Sigmoid colon (tissue), 6 donors: ENCODE measurements at regions not wholly inside any gene's neighbourhood (a gene's known extent, or its start where the extent isn't known, plus 50 kb on each side); places are given as distances from the start of the nearest gene placed in this dataset.

Experiments
- DNase-seq: peaks from one replicate; pipeline ENCODE4 v3.0.0-alpha.2; 2019
- H3K27ac ChIP-seq, 4 donors: fragments of 200-600 bp; sonication (generic); one replicate each; pipeline ENCODE4 v1.5.1; 2016 to 2019; ENCODE audit warnings: mild to moderate bottlenecking in 1 of 4
- H3K27me3 ChIP-seq, 3 donors: fragments of 200-600 bp; sonication (generic); one replicate each; pipeline ENCODE4 v1.5.1; 2019; ENCODE audit warnings: mild to moderate bottlenecking in 1 of 3
- H3K36me3 ChIP-seq, 4 donors: fragments of 200-600 bp; sonication (generic); one replicate each; pipeline ENCODE4 v1.5.1; 2016 to 2019
- H3K4me1 ChIP-seq, 4 donors: fragments of 200-600 bp; sonication (generic); one replicate each; pipeline ENCODE4 v1.5.1; 2017 to 2019
- H3K4me3 ChIP-seq, 4 donors: fragments of 200-600 bp; sonication (generic); one replicate each; pipeline ENCODE4 v1.5.1; 2017 to 2019; ENCODE audit warnings: mild to moderate bottlenecking in 2 of 4, moderate library complexity in 1 of 4
- H3K9me3 ChIP-seq, 4 donors: fragments of 200-600 bp in 3 of 4; sonication (generic) in 3 of 4; one replicate each; pipeline versions ENCODE4 v1.5.1 to v1.6.1; 2013 to 2019
- EP300 ChIP-seq, 4 donors: sonication (generic); formaldehyde crosslinking; IDR thresholded peaks; one replicate each; pipeline ENCODE4 v1.6.1; 2017; ENCODE audit warnings: antibody characterized with exemption in 4 of 4
- POLR2A ChIP-seq, 2 donors: fragments of 450-650 bp; IDR thresholded peaks; one replicate each; pipeline ENCODE4 v1.6.1; 2016; ENCODE audit warnings: antibody characterized with exemption in 2 of 2, mild to moderate bottlenecking in 2 of 2, moderate library complexity in 2 of 2
- POLR2AphosphoS5 ChIP-seq, 4 donors: sonication (generic); formaldehyde crosslinking; IDR thresholded peaks; one replicate each; pipeline ENCODE4 v1.6.1; 2017; ENCODE audit warnings: antibody characterized with exemption in 4 of 4
- WGBS, 2 donors: extraction: QIAGEN DNeasy Blood & Tissue Kit; methylation state at CpG; one replicate each; pipeline ENCODE4 v1.1.7; 2013; 5-methylcytosine and 5-hydroxymethylcytosine counted together
- intact Hi-C: fragments of 100-400 bp; cut with DNase I; formaldehyde crosslinking; loops from one replicate; pipeline ENCODE4 v1.15.1; 2023
- TF ChIP-seq, protein P1 (sequence below), 4 experiments: fragments of 450-650 bp in 3 of 4; fragments of 200-600 bp in 1 of 4; IDR thresholded peaks; one replicate each; pipeline ENCODE4 v1.5.1; 2016 to 2019; ENCODE audit warnings: antibody characterized with exemption in 4 of 4, mild to moderate bottlenecking in 3 of 4, moderate library complexity in 2 of 4
- donor health status: healthy with polysubstance abuse.
- donor health status: healthy.

- no peaks in the 10 kb centered on the region for H3K9me3 ChIP-seq
- intact Hi-C loops: no loop called here
These were observed 700.6 kb downstream of the METTL15 start for GRCh38 chr11:28808771-28809170.

GRCh38 chr11:28799316-28799715 lies 691.1 kb downstream of the METTL15 start:
- TF ChIP-seq POLR2A (IDR thresholded peaks at IDR 0.05): no peak
- TF ChIP-seq, protein P1, sequence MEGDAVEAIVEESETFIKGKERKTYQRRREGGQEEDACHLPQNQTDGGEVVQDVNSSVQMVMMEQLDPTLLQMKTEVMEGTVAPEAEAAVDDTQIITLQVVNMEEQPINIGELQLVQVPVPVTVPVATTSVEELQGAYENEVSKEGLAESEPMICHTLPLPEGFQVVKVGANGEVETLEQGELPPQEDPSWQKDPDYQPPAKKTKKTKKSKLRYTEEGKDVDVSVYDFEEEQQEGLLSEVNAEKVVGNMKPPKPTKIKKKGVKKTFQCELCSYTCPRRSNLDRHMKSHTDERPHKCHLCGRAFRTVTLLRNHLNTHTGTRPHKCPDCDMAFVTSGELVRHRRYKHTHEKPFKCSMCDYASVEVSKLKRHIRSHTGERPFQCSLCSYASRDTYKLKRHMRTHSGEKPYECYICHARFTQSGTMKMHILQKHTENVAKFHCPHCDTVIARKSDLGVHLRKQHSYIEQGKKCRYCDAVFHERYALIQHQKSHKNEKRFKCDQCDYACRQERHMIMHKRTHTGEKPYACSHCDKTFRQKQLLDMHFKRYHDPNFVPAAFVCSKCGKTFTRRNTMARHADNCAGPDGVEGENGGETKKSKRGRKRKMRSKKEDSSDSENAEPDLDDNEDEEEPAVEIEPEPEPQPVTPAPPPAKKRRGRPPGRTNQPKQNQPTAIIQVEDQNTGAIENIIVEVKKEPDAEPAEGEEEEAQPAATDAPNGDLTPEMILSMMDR (IDR thresholded peaks at IDR 0.05): no peak
- TF ChIP-seq POLR2AphosphoS5 (IDR thresholded peaks at IDR 0.05): no peak
- no peak for TF ChIP-seq EP300 (IDR thresholded peaks at IDR 0.05)
- no peak overlapping the region for H3K27ac ChIP-seq
- no peaks in the 10 kb centered on the region for H3K9me3 ChIP-seq
- intact Hi-C loops: no loop called here
- H3K4me1 ChIP-seq: no peaks in the 10 kb centered on the region
- H3K4me3 ChIP-seq: no peak overlapping the region
- H3K27me3 ChIP-seq: no peaks in the 10 kb centered on the region
- WGBS, 2 donors: 82 to 88% methylated on average over 2 of the region's 2 CpGs
- no peak for DNase-seq
- H3K36me3 ChIP-seq: no peaks in the 10 kb centered on the region

More at GRCh38 chr11:28808771-28809170, 700.6 kb downstream of the METTL15 start:
- Histone ChIP-seq H3K4me3 (no peak overlapping the region), H3K36me3 (no peaks in the 10 kb centered on the region), H3K27me3 (no peaks in the 10 kb centered on the region), H3K27ac (no peak overlapping the region), H3K4me1 (no peaks in the 10 kb centered on the region)
- no peak for DNase-seq
- TF ChIP-seq POLR2A (IDR thresholded peaks at IDR 0.05) (no peak), EP300 (IDR thresholded peaks at IDR 0.05) (no peak), POLR2AphosphoS5 (IDR thresholded peaks at IDR 0.05) (no peak)
- TF ChIP-seq, protein P1 (IDR thresholded peaks at IDR 0.05): no peak

- intact Hi-C loops: no loop called here
- TF ChIP-seq POLR2AphosphoS5 (IDR thresholded peaks at IDR 0.05) (no peak), POLR2A (IDR thresholded peaks at IDR 0.05) (no peak), EP300 (IDR thresholded peaks at IDR 0.05) (no peak)
- TF ChIP-seq, protein P1 (IDR thresholded peaks at IDR 0.05): no peak
- Histone ChIP-seq H3K36me3 (no peaks in the 10 kb centered on the region), H3K27ac (no peak overlapping the region), H3K9me3 (no peaks in the 10 kb centered on the region), H3K4me3 (no peak overlapping the region), H3K4me1 (no peaks in the 10 kb centered on the region), H3K27me3 (no peaks in the 10 kb centered on the region)
- 78 to 83% methylated on average over 2 of the region's 2 CpGs for WGBS, 2 donors
- no peak for DNase-seq
These were observed 690.1 kb downstream of the METTL15 start for GRCh38 chr11:28798286-28798685.

DNA sequence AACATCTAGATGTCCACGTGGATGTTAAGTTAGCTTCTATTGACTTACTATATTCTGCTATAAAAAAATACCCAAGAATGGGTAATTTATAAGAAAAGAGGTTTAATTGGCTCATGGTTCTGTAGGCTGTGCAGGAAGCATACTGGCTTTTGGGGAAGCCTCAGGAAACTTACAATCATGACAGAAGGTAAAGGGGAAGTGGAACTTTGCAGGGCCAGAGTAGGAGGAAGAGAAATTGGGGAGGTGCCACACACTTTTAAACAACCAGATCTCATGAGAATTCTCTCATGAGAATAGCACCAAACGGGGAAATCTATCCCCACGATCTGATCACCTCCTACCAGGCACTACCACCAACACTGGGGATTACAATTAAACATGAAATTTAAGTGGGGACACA lies 689.3 kb downstream of the METTL15 start:
- WGBS, 2 donors: 69 to 77% methylated on average over 3 of the region's 3 CpGs
- H3K27ac ChIP-seq: no peak overlapping the region

GRCh38 chr11:28794405-28794804 lies 686.2 kb downstream of the METTL15 start:
- no peak for TF ChIP-seq POLR2AphosphoS5 (IDR thresholded peaks at IDR 0.05)
- TF ChIP-seq, protein P1 (IDR thresholded peaks at IDR 0.05): no peak
- TF ChIP-seq EP300 (IDR thresholded peaks at IDR 0.05): no peak
- TF ChIP-seq POLR2A (IDR thresholded peaks at IDR 0.05): no peak
- H3K9me3 ChIP-seq: no peaks in the 10 kb centered on the region
- no peaks in the 10 kb centered on the region for H3K27me3 ChIP-seq
- intact Hi-C loops: no loop called here
- no peak overlapping the region for H3K4me3 ChIP-seq
- H3K4me1 ChIP-seq: no peaks in the 10 kb centered on the region
- H3K27ac ChIP-seq: no peak overlapping the region
- no peak for DNase-seq
- no peaks in the 10 kb centered on the region for H3K36me3 ChIP-seq

More for the DNA sequence above, 689.3 kb downstream of the METTL15 start:
- Histone ChIP-seq H3K4me3 (no peak overlapping the region), H3K36me3 (no peaks in the 10 kb centered on the region), H3K4me1 (no peaks in the 10 kb centered on the region), H3K9me3 (no peaks in the 10 kb centered on the region), H3K27me3 (no peaks in the 10 kb centered on the region)
- intact Hi-C loops: no loop called here
- no peak for DNase-seq
- TF ChIP-seq POLR2AphosphoS5 (IDR thresholded peaks at IDR 0.05) (no peak), POLR2A (IDR thresholded peaks at IDR 0.05) (no peak), EP300 (IDR thresholded peaks at IDR 0.05) (no peak)
- TF ChIP-seq, protein P1 (IDR thresholded peaks at IDR 0.05): no peak
